CD4-positive, alpha-beta T cell (primary cell): ENCODE measurements at regions not wholly inside any gene's neighbourhood (a gene's known extent, or its start where the extent isn't known, plus 50 kb on each side); places are given as distances from the start of the nearest gene placed in this dataset.

Source experiments
- ATAC-seq: fragments of 200-7000 bp; cut with Tn5 transposase; one replicate; pipeline ENCODE4 v1.10.0; 2022; ENCODE audit warnings: mild to moderate bottlenecking; ENCODE audit not compliant: poor library complexity
- CTCF ChIA-PET: fragments of 350-600 bp; sonication (Branson Sonifier 250); formaldehyde crosslinking; loops from one replicate; lab custom pipeline; 2021; ENCODE audit warnings: antibody characterized with exemption, inconsistent platforms; lab: Charles Lee
- POLR2A ChIA-PET: fragments of 350-600 bp; sonication (Branson Sonifier 250); formaldehyde crosslinking; loops from one replicate; lab custom pipeline; 2021; ENCODE audit warnings: antibody characterized with exemption, inconsistent platforms; lab: Charles Lee
- DNase-seq, 14 experiments: peaks; one replicate each; pipeline ENCODE4 v3.0.0-alpha.2; 2013 to 2020; ENCODE audit warnings: mixed read lengths in 2 of 14
- H3K27ac ChIP-seq, 2 donors: one replicate each; pipeline versions ENCODE4 v1.5.1 to v1.7.0; 2013; ENCODE audit warnings: low read length in 2 of 2, low read depth in 1 of 2, mild to moderate bottlenecking in 1 of 2
- H3K27me3 ChIP-seq, 2 experiments: 1 replicate in 1 of 2; 2 replicates in 1 of 2; pipeline versions ENCODE4 v1.6.1 to v1.7.0; 2013; ENCODE audit warnings: low read length in 2 of 2, control low read depth in 1 of 2, mild to moderate bottlenecking in 1 of 2, moderate library complexity in 1 of 2; ENCODE audit not compliant: insufficient read depth in 2 of 2, control insufficient read depth in 1 of 2
- H3K36me3 ChIP-seq: one replicate; pipeline ENCODE4 v1.6.1; 2013; ENCODE audit warnings: low read length, control low read depth; ENCODE audit not compliant: insufficient read depth
- H3K4me1 ChIP-seq: one replicate; pipeline ENCODE4 v1.6.1; 2013; ENCODE audit warnings: low read length, control low read depth; ENCODE audit not compliant: insufficient read depth
- H3K4me3 ChIP-seq: one replicate; pipeline ENCODE4 v1.5.1; 2013; ENCODE audit warnings: mild to moderate bottlenecking, low read length, moderate library complexity
- H3K9me3 ChIP-seq, 2 experiments: 1 replicate in 1 of 2; 2 replicates in 1 of 2; pipeline versions ENCODE4 v1.6.1 to v1.7.0; 2013; ENCODE audit warnings: low read length in 2 of 2, mild to moderate bottlenecking in 2 of 2, control low read depth in 1 of 2, moderate library complexity in 1 of 2; ENCODE audit not compliant: control insufficient read depth in 1 of 2, insufficient read depth in 1 of 2
- H3K27ac Mint-ChIP-seq: one replicate; pipeline ENCODE4 v1.8.0; 2020; ENCODE audit warnings: mixed read lengths
- H3K27me3 Mint-ChIP-seq: one replicate; pipeline ENCODE4 v1.8.0; 2021; ENCODE audit warnings: mixed read lengths
- H3K36me3 Mint-ChIP-seq: one replicate; pipeline ENCODE4 v1.8.0; 2021; ENCODE audit warnings: low read depth, mixed read lengths
- H3K4me1 Mint-ChIP-seq: one replicate; pipeline ENCODE4 v1.8.0; 2021; ENCODE audit warnings: low read depth, mixed read lengths
- H3K4me3 Mint-ChIP-seq: one replicate; pipeline ENCODE4 v1.8.0; 2020; ENCODE audit warnings: mild to moderate bottlenecking, mixed read lengths
- H3K9me3 Mint-ChIP-seq: one replicate; pipeline ENCODE4 v1.8.0; 2020; ENCODE audit warnings: mixed read lengths
- intact Hi-C, 2 experiments: fragments of 100-400 bp; cut with DNase I in 1 of 2; cut with micrococcal nuclease in 1 of 2; formaldehyde crosslinking; loops; one replicate each; pipeline versions ENCODE4 v1.15.1 to v1.9.0; 2023 to 2025; cut with DNase I, micrococcal nuclease
- TF ChIP-seq, protein P1 (sequence below): fragments of 200-600 bp; IDR thresholded peaks from one replicate; pipeline ENCODE4 v1.8.0; 2022; ENCODE audit warnings: antibody characterized with exemption, mild to moderate bottlenecking

DNA sequence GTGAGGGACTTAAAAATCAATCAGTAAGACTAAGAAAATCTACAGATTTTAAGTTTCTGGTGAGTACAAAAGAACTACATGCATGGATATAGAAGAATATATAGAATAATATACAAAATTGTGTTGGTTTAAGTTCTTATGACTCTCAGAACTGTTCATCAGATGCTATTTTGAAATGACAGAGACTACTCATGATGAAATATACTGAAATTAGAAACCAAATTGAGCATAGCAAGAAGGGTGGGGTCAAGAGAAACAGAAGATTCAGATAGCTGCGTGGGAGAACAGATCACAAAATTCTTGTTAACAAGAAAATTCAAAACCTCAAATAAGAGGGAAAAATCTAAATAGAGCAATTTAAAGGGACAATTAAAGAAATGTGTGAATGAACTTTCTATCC lies 2125.3 kb upstream of the RAG2 start:
- Histone ChIP-seq H3K27me3 (no peaks in the 10 kb centered on the region), H3K9me3 (no peaks in the 10 kb centered on the region), H3K4me1 (no peaks in the 10 kb centered on the region), H3K27ac (no peak overlapping the region), H3K36me3 (no peaks in the 10 kb centered on the region), H3K4me3 (no peak overlapping the region)
- intact Hi-C loops: no loop called here
- ChIA-PET CTCF (no interaction called here), POLR2A (no interaction called here)
- H3K36me3 Mint-ChIP-seq: no peaks in the 10 kb centered on the region
- H3K4me1 Mint-ChIP-seq: no peaks in the 10 kb centered on the region
- H3K27me3 Mint-ChIP-seq: no peaks in the 10 kb centered on the region
- H3K27ac Mint-ChIP-seq: no peak overlapping the region
- TF ChIP-seq, protein P1, sequence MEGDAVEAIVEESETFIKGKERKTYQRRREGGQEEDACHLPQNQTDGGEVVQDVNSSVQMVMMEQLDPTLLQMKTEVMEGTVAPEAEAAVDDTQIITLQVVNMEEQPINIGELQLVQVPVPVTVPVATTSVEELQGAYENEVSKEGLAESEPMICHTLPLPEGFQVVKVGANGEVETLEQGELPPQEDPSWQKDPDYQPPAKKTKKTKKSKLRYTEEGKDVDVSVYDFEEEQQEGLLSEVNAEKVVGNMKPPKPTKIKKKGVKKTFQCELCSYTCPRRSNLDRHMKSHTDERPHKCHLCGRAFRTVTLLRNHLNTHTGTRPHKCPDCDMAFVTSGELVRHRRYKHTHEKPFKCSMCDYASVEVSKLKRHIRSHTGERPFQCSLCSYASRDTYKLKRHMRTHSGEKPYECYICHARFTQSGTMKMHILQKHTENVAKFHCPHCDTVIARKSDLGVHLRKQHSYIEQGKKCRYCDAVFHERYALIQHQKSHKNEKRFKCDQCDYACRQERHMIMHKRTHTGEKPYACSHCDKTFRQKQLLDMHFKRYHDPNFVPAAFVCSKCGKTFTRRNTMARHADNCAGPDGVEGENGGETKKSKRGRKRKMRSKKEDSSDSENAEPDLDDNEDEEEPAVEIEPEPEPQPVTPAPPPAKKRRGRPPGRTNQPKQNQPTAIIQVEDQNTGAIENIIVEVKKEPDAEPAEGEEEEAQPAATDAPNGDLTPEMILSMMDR: no peak
- DNase-seq (no peak), ATAC-seq (no peak)
- no peak overlapping the region for H3K4me3 Mint-ChIP-seq
- H3K9me3 Mint-ChIP-seq: peaks cover 14% of the 10 kb centered on the region

DNA sequence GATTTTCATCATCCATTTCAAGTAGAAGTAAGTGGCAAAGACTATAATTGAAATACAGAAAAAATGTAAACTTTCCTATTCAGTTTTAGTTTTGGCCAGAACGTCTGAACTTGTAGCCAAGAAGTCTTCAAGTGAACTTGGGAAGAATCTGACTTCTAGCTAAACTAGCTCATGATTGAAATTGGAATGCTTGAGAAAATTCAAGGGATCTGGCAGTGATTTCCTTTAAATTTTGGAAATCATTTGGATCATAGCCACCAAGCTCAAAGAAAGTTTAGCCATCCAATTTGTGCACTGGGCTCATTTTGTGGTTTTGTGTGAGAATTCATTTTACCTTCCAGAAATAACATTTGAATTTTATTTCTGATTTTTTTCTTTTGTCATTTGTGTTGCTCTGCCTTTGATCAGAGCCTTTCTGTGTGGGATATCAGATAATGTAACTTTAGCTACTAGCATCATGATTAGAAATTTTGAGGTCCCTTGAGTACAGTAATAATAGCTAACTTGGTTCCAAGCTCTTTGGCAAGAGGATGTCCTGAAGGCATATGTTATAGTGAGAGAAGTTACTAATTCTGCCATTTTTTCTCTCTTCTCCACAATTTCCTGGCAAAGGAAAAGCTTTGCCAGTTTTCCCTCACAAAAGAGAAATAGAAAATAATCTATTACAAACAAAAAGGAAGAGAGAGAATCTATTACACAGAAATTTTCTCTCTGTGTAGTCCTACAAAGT lies 2123.7 kb upstream of the RAG2 start:
- DNase-seq: no peak
- Mint-ChIP-seq H3K27me3 (no peaks in the 10 kb centered on the region), H3K36me3 (no peaks in the 10 kb centered on the region), H3K4me3 (no peak overlapping the region), H3K9me3 (peaks cover 11% of the 10 kb centered on the region), H3K27ac (no peak overlapping the region), H3K4me1 (no peaks in the 10 kb centered on the region)
- Histone ChIP-seq H3K36me3 (no peaks in the 10 kb centered on the region), H3K27ac (no peak overlapping the region), H3K4me3 (no peak overlapping the region), H3K4me1 (no peaks in the 10 kb centered on the region), H3K9me3 (no peaks in the 10 kb centered on the region), H3K27me3 (no peaks in the 10 kb centered on the region)
- CTCF ChIA-PET: no interaction called here
- POLR2A ChIA-PET: no interaction called here
- TF ChIP-seq, protein P1: no peak
- no peak for ATAC-seq
- intact Hi-C loops: no loop called here

DNA sequence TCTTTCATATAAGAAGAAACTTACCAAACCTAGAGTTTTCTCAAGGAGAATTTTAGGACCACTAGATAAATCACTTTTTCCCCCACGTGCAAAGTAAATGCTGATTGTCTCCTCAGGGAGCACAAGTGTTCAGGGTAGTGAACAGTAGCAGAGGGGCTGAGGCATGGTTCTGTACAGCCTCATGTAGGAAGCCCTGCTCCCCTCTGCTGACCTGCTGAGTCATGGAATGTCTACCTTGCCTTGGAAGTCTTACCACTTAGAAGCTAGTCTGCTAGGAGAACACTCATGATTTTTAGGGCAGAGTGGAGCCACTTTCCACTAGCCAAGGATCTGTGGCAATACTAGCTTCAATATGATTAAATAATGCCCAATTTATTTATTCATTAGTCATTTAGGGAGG lies 2120.6 kb upstream of the RAG2 start:
- H3K27me3 ChIP-seq: no peaks in the 10 kb centered on the region
- ChIA-PET CTCF (no interaction called here), POLR2A (no interaction called here)
- no peaks in the 10 kb centered on the region for H3K36me3 ChIP-seq
- TF ChIP-seq, protein P1: no peak
- intact Hi-C loops: no loop called here
- H3K4me3 Mint-ChIP-seq: no peak overlapping the region
- no peaks in the 10 kb centered on the region for H3K27me3 Mint-ChIP-seq
- peaks cover 10% of the 10 kb centered on the region for H3K9me3 Mint-ChIP-seq
- no peak for DNase-seq
- H3K4me1 ChIP-seq: no peaks in the 10 kb centered on the region
- no peaks in the 10 kb centered on the region for H3K9me3 ChIP-seq
- no peak overlapping the region for H3K27ac ChIP-seq
- H3K27ac Mint-ChIP-seq: no peak overlapping the region
- H3K4me1 Mint-ChIP-seq: no peaks in the 10 kb centered on the region
- no peak for ATAC-seq
- no peaks in the 10 kb centered on the region for H3K36me3 Mint-ChIP-seq
- H3K4me3 ChIP-seq: no peak overlapping the region
